Stimulated activated memory B cell treated with anti-CD40 and anti-IgM and Interleukin-4, amounts not matched to agents 10 μg/mL and 1 μg/mL and 100 μg/mL, for 72 hours (primary cell): ENCODE measurements at regions not wholly inside any gene's neighbourhood (a gene's known extent, or its start where the extent isn't known, plus 50 kb on each side); places are given as distances from the start of the nearest gene placed in this dataset.
A peak's percentile ranks its signal among the peaks of the same experiment; 100 is the strongest.
"Not testable (repeated sequence)": the region's sequence is repeated elsewhere in the genome, so short reads cannot be mapped to it uniquely, and the experiment has no call there.

Source experiments
- ATAC-seq: fragments of 150-1000 bp; cut with Tn5 transposase; 2 replicates; pipeline ENCODE4 v1.10.0; 2021
- H3K27ac Mint-ChIP-seq: one replicate; pipeline ENCODE4 v1.8.0; 2022; ENCODE audit warnings: mild to moderate bottlenecking, mixed read lengths
- H3K27me3 Mint-ChIP-seq: one replicate; pipeline ENCODE4 v1.8.0; 2022; ENCODE audit warnings: mixed read lengths
- H3K36me3 Mint-ChIP-seq: one replicate; pipeline ENCODE4 v1.8.0; 2022; ENCODE audit warnings: mixed read lengths
- H3K4me1 Mint-ChIP-seq: one replicate; pipeline ENCODE4 v1.8.0; 2022; ENCODE audit warnings: mixed read lengths
- H3K4me3 Mint-ChIP-seq: one replicate; pipeline ENCODE4 v1.8.0; 2022; ENCODE audit warnings: mild to moderate bottlenecking, moderate library complexity, mixed read lengths
- H3K9me3 Mint-ChIP-seq: one replicate; pipeline ENCODE4 v1.8.0; 2022; ENCODE audit warnings: mixed read lengths

DNA sequence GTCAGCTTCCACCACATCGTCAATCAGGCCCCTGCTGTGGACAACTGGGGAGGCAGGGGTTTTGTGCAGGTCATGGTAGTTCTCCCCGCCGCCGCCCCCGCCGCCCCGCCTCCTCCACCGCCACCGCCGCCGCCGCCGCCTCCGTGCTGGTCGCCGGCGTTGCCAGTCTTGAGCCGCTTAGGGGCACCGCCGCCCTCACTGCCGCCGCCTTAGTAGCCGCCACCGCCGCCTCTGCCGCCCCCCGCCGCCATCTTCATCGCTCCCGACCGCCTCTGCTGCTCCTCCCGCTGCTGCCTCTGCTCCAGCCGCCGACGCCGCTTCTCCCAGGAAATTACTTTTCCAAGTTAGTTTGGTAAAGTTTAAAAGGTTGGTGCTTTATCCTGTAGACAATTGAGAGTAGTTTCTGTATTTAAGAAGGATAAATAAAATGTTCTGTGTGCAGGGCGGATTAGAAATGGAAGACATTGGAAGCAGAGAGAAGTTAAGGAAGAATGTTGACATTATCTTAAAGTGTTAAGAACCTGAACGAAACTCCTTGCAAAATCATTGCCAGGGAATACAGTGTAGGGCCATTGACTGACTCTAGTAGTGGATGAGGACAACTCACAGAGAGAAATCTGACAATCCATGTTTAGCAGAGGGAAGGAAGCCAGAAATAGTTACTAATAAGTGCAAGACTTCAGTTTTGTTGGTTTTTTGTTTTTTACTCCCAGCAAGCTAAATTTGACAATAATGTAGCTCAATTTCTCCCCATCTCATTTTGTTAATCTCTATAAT, 53.0 kb upstream of the GOLGA8A start:
- no peak for ATAC-seq
- Mint-ChIP-seq H3K4me1 (peaks cover 4% of the 10 kb centered on the region), H3K36me3 (no peaks in the 10 kb centered on the region), H3K4me3 (no peak overlapping the region), H3K27ac (no peak overlapping the region), H3K27me3 (peaks cover 59% of the 10 kb centered on the region), H3K9me3 (peaks cover 4% of the 10 kb centered on the region)

DNA sequence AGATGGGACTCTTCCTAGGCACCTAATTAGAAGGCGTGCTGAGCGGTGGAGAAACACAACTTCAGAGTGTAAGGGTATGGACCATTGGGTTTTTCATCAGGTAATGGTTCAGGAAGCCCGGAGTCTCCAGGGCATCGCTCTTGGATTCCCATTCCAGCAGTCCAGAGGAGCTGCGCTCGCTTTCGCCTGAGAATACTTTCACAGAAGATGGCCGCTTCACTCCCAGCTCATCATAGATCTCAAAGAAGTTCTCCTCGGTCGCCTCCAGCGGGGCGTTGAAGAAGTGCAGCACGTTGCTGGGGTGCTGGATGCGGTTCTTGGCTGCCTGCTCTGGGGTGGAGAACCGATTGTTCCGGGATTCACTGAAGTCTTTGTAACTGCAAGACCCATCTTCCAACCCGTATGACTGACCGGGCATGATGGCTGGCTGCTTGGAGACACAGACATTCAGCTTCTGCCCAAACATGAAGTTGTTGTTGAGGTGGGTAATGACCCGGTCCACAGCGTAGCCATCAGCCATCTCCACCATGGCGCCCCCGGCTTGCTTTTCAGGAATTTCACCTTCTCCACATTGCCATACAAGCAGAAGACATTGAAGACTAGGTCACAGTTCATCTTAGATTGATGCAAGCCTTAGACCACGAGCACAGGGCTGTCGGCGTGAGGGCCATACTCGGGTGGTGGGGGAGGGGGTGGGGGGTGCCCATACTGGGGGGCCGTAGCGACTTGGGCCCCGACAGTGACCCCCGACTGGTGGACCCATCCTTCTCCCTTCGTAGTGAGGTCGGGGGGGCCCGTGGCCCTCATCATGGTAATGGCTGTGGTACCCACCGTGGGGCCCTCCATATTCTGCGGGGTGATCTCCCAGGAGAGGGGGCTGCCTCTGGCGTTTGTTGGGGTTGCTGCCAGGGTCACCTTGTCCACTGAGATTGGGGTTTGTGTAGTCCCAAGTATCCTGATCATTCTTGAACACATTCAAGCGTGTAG, 51.7 kb upstream of the GOLGA8A start:
- H3K36me3 Mint-ChIP-seq, H3K4me1 Mint-ChIP-seq, H3K27ac Mint-ChIP-seq, H3K4me3 Mint-ChIP-seq, H3K9me3 Mint-ChIP-seq: not testable (repeated sequence)
- peaks cover 65% of the 10 kb centered on the region for H3K27me3 Mint-ChIP-seq
- ATAC-seq = peak; percentile 31
